Esophagus squamous epithelium (tissue), 4 donors: ENCODE measurements at regions not wholly inside any gene's neighbourhood (a gene's known extent, or its start where the extent isn't known, plus 50 kb on each side); places are given as distances from the start of the nearest gene placed in this dataset.

Experiments
- CTCF ChIP-seq, 6 experiments: fragments of 450-650 bp in 4 of 6; fragments of 200-600 bp in 2 of 6; sonication (generic) in 2 of 6; IDR thresholded peaks; one replicate each; pipeline ENCODE4 v1.5.1; 2016 to 2019; ENCODE audit warnings: antibody characterized with exemption in 6 of 6, mild to moderate bottlenecking in 4 of 6, moderate library complexity in 4 of 6
- POLR2A ChIP-seq, 4 donors: fragments of 450-650 bp; IDR thresholded peaks; one replicate each; pipeline ENCODE4 v1.6.1; 2017; ENCODE audit warnings: antibody characterized with exemption in 4 of 4, mild to moderate bottlenecking in 4 of 4, moderate library complexity in 3 of 4

- TF ChIP-seq CTCF (IDR thresholded peaks at IDR 0.05) (no peak), POLR2A (IDR thresholded peaks at IDR 0.05) (no peak)
Measured at GRCh38 chr11:134779179-134779578, 367.1 kb upstream of the B3GAT1 start.
